SK-N-SH (cell line): ENCODE measurements at regions not wholly inside any gene's neighbourhood (a gene's known extent, or its start where the extent isn't known, plus 50 kb on each side); places are given as distances from the start of the nearest gene placed in this dataset.

Source experiments
- CTCF ChIA-PET: fragments of 300-600, 350-600 bp; formaldehyde crosslinking; extraction: SDS; loops from one replicate; lab custom pipeline; 2021; lab: Yijun Ruan, JAX
- POLR2A ChIA-PET: fragments of 350-600 bp; sonication (Branson Sonifier 250); formaldehyde crosslinking; extraction: SDS; loops from one replicate; lab custom pipeline; 2020; ENCODE audit warnings: antibody characterized with exemption, inconsistent platforms; lab: Yijun Ruan, JAX
- DNase-seq: peaks from one replicate; pipeline ENCODE4 v3.0.0; 2012
- H2AFZ ChIP-seq: fragments of 200-600 bp; sonication (generic); 2 replicates; pipeline ENCODE4 v1.8.1; 2016; ENCODE audit warnings: antibody characterized with exemption, mild to moderate bottlenecking, low read depth
- H3F3A ChIP-seq: fragments of 200-600 bp; sonication (generic); replicated peaks from 2 replicates; pipeline ENCODE3; 2016; ENCODE audit warnings: antibody characterized with exemption, mild to moderate bottlenecking; ENCODE audit not compliant: insufficient read depth
- H3K27ac ChIP-seq, 2 experiments: fragments of 200-500 bp in 1 of 2; fragments of 200-600 bp in 1 of 2; sonication (Bioruptor generic) in 1 of 2; sonication (generic), shearing (Covaris generic) in 1 of 2; 2 replicates each; pipeline versions ENCODE4 v1.5.1 to v1.6.1; 2014 to 2016; ENCODE audit warnings: low read depth in 2 of 2, inconsistent platforms in 1 of 2, low read length in 1 of 2, mild to moderate bottlenecking in 1 of 2, mixed read lengths in 1 of 2
- H3K27me3 ChIP-seq: fragments of 200-600 bp; sonication (generic), shearing (Covaris generic); 2 replicates; pipeline ENCODE4 v1.6.1; 2016; ENCODE audit warnings: mixed run types; ENCODE audit not compliant: insufficient read depth
- H3K36me3 ChIP-seq, 2 experiments: fragments of 200-500 bp in 1 of 2; fragments of 200-600 bp in 1 of 2; sonication (Bioruptor generic) in 1 of 2; sonication (generic) in 1 of 2; replicated peaks in 1 of 2; 2 replicates each; pipeline versions ENCODE3 to v1.5.1; 2014 to 2016; ENCODE audit warnings: low read length in 1 of 2, mild to moderate bottlenecking in 1 of 2; ENCODE audit not compliant: insufficient read depth in 2 of 2, control insufficient read depth in 1 of 2
- H3K4me1 ChIP-seq, 2 experiments: fragments of 200-500 bp in 1 of 2; fragments of 200-600 bp in 1 of 2; sonication (Bioruptor generic) in 1 of 2; sonication (generic), shearing (Covaris generic) in 1 of 2; 2 replicates each; pipeline versions ENCODE4 v1.5.1 to v1.6.1; 2014 to 2016; ENCODE audit warnings: low read depth in 1 of 2, low read length in 1 of 2, mixed run types in 1 of 2; ENCODE audit not compliant: insufficient read depth in 2 of 2, control insufficient read depth in 1 of 2
- H3K4me2 ChIP-seq: fragments of 200-600 bp; sonication (generic), shearing (Covaris generic); 2 replicates; pipeline ENCODE4 v1.6.1; 2017; ENCODE audit warnings: mixed run types
- H3K4me3 ChIP-seq, 2 experiments: fragments of 200-500 bp in 1 of 2; fragments of 200-600 bp in 1 of 2; sonication (Bioruptor generic) in 1 of 2; sonication (generic), shearing (Covaris generic) in 1 of 2; 2 replicates each; pipeline versions ENCODE4 v1.5.1 to v1.8.1; 2014 to 2016; ENCODE audit warnings: low read depth in 2 of 2, inconsistent platforms in 1 of 2, low read length in 1 of 2, mild to moderate bottlenecking in 1 of 2, mixed read lengths in 1 of 2, moderate library complexity in 1 of 2
- H3K79me2 ChIP-seq: fragments of 200-600 bp; sonication (generic); 2 replicates; pipeline ENCODE4 v1.8.1; 2017; ENCODE audit warnings: mild to moderate bottlenecking; ENCODE audit not compliant: insufficient read depth
- H3K9ac ChIP-seq: fragments of 200-600 bp; sonication (generic); 2 replicates; pipeline ENCODE4 v1.6.1; 2017; ENCODE audit warnings: mixed run types
- H3K9me2 ChIP-seq: fragments of 200-600 bp; sonication (generic); 2 replicates; pipeline ENCODE4 v1.6.1; 2017; ENCODE audit warnings: mixed run types
- H3K9me3 ChIP-seq: fragments of 200-600 bp; sonication (generic); 2 replicates; pipeline ENCODE4 v1.6.1; 2017; ENCODE audit warnings: mixed run types, mild to moderate bottlenecking, moderate library complexity
- H4K20me1 ChIP-seq: fragments of 200-600 bp; sonication (generic); 2 replicates; pipeline ENCODE4 v1.6.1; 2017; ENCODE audit warnings: mild to moderate bottlenecking, mixed run types; ENCODE audit not compliant: insufficient read depth
- ELF1 ChIP-seq: IDR thresholded peaks from 2 replicates; pipeline ENCODE4 v1.4.0; 2012
- EP300 ChIP-seq, 2 experiments: IDR thresholded peaks; 2 replicates each; pipeline versions ENCODE4 v1.4.0 to v1.6.1; 2012; ENCODE audit warnings: borderline replicate concordance in 1 of 2, low read depth in 1 of 2, low read length in 1 of 2
- MEF2A ChIP-seq: IDR thresholded peaks from 2 replicates; pipeline ENCODE4 v1.4.0; 2012; ENCODE audit warnings: low read depth, borderline replicate concordance
- PBX3 ChIP-seq: IDR thresholded peaks from 2 replicates; pipeline ENCODE4; 2012
- REST ChIP-seq: IDR thresholded peaks from 2 replicates; pipeline ENCODE4 v1.6.1; 2012; ENCODE audit warnings: mild to moderate bottlenecking, low read depth, low read length, moderate library complexity
- TCF12 ChIP-seq: IDR thresholded peaks from 2 replicates; pipeline ENCODE4 v1.4.0; 2012
- TEAD4 ChIP-seq: IDR thresholded peaks from 2 replicates; pipeline ENCODE4 v1.4.0; 2012; ENCODE audit warnings: mild to moderate bottlenecking, borderline replicate concordance; ENCODE audit not compliant: insufficient read depth
- WGBS: methylation state at CpG from one replicate; pipeline ENCODE4 v1.1.6; 2017; ENCODE audit warnings: low lambda C conversion rate; 5-methylcytosine and 5-hydroxymethylcytosine counted together
- TF ChIP-seq, protein P1 (sequence below): fragments of 150-350 bp; IDR thresholded peaks from 2 replicates; pipeline ENCODE4 v1.6.1; 2017; ENCODE audit warnings: antibody characterized with exemption, low read length, low read depth, borderline replicate concordance

GRCh38 chr20:39233755-39234154 lies 271.6 kb downstream of the DHX35 start:
- no peaks in the 10 kb centered on the region for H4K20me1 ChIP-seq
- TF ChIP-seq EP300 (IDR thresholded peaks at IDR 0.05; ENCODE audit: borderline replicate concordance in 1 of 2, low read depth in 1 of 2, low read length in 1 of 2), result no peak
- TF ChIP-seq, protein P1, sequence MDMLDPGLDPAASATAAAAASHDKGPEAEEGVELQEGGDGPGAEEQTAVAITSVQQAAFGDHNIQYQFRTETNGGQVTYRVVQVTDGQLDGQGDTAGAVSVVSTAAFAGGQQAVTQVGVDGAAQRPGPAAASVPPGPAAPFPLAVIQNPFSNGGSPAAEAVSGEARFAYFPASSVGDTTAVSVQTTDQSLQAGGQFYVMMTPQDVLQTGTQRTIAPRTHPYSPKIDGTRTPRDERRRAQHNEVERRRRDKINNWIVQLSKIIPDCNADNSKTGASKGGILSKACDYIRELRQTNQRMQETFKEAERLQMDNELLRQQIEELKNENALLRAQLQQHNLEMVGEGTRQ, result no peak
- no peak for TF ChIP-seq REST
- TF ChIP-seq MEF2A, result no peak
- TF ChIP-seq ELF1, result no peak
- no peak for TF ChIP-seq PBX3
- no peak for TF ChIP-seq TEAD4
- no peak overlapping the region for H2AFZ ChIP-seq
- H3K27ac ChIP-seq, result no peak overlapping the region
- H3K4me2 ChIP-seq, result no peak overlapping the region
- no peaks in the 10 kb centered on the region for H3K27me3 ChIP-seq
- H3F3A ChIP-seq, result no peaks in the 10 kb centered on the region
- H3K4me1 ChIP-seq, result no peaks in the 10 kb centered on the region
- no peak for DNase-seq
- 42% methylated on average over 4 of the region's 4 CpGs for WGBS
- H3K36me3 ChIP-seq, result no peaks in the 10 kb centered on the region
- ChIA-PET POLR2A (no interaction called here), CTCF (interaction anchor here (1.1 to 1.2 kb wide), 2 partner anchors 31 to 121 kb away, joined by 4 read pairs; no protein-coding TSS in a partner anchor)
- H3K79me2 ChIP-seq, result no peaks in the 10 kb centered on the region
- H3K9me2 ChIP-seq, result no peaks in the 10 kb centered on the region
- no peak overlapping the region for H3K9ac ChIP-seq
- H3K4me3 ChIP-seq, result no peak overlapping the region
- H3K9me3 ChIP-seq, result no peaks in the 10 kb centered on the region

DNA sequence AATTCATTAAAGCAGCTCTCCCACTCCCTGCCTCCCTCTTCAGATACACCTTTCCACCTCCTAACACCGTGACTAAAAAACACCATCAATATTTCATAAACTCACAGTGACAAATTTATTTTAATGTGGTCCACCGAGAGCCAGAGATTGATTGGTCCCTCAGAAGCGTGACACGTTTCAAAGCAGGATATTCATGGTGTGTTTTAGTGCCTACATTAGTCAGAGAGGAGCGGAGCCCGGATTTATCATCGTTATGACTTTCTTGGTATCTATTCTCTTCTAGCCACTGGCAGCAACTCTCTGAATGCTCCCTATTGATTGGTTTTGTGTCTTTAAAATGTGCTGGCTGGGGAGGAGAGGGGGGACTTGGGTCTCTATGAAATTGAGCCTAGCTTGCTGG lies 265.3 kb downstream of the DHX35 start:
- no peak overlapping the region for H3K4me2 ChIP-seq
- H3F3A ChIP-seq, result no peaks in the 10 kb centered on the region
- no peak overlapping the region for H3K4me3 ChIP-seq
- no peak for DNase-seq
- H3K9me3 ChIP-seq, result no peaks in the 10 kb centered on the region
- H4K20me1 ChIP-seq, result no peaks in the 10 kb centered on the region
- H3K9ac ChIP-seq, result no peak overlapping the region
- H3K79me2 ChIP-seq, result no peaks in the 10 kb centered on the region
- no peaks in the 10 kb centered on the region for H3K9me2 ChIP-seq
- ChIA-PET POLR2A (no interaction called here), CTCF (interaction anchor here (1.0 to 1.7 kb wide), 4 partner anchors 9 to 21 kb away, joined by 3 to 6 read pairs (median 4); no protein-coding TSS in a partner anchor)
- H3K4me1 ChIP-seq, result no peaks in the 10 kb centered on the region
- no peaks in the 10 kb centered on the region for H3K27me3 ChIP-seq
- H3K27ac ChIP-seq, result no peak overlapping the region
- H3K36me3 ChIP-seq, result no peaks in the 10 kb centered on the region
- no peak for TF ChIP-seq TCF12
- H2AFZ ChIP-seq, result no peak overlapping the region
- WGBS, result 26% methylated on average over 7 of the region's 7 CpGs
